Adrenal gland (tissue), 9 donors: ENCODE measurements at regions not wholly inside any gene's neighbourhood (a gene's known extent, or its start where the extent isn't known, plus 50 kb on each side); places are given as distances from the start of the nearest gene placed in this dataset.
A peak's percentile ranks its signal among the peaks of the same experiment; 100 is the strongest.

ENCODE experiments used
- DNase-seq, 7 donors: peaks; one replicate each; pipeline ENCODE4 v3.0.0-alpha.2; 2019 to 2020
- H3K27ac ChIP-seq, 5 donors: fragments of 200-600 bp; sonication (generic) in 4 of 5; 1 replicate in 3 of 5; 2 replicates in 2 of 5; pipeline versions ENCODE4 v1.5.1 to v1.8.0; 2016 to 2020; ENCODE audit warnings: mild to moderate bottlenecking in 1 of 5
- H3K27me3 ChIP-seq: fragments of 200-600 bp; 2 replicates; pipeline ENCODE4 v1.8.0; 2021
- H3K36me3 ChIP-seq, 2 donors: fragments of 200-600 bp; replicated peaks in 1 of 2; 1 replicate in 1 of 2; 2 replicates in 1 of 2; pipeline versions ENCODE4 v1.5.1 to v1.8.0; 2018 to 2022
- H3K4me1 ChIP-seq, 2 donors: fragments of 200-600 bp; replicated peaks in 1 of 2; 1 replicate in 1 of 2; 2 replicates in 1 of 2; pipeline versions ENCODE4 v1.5.1 to v1.8.0; 2018 to 2021
- H3K4me3 ChIP-seq, 4 donors: fragments of 200-600 bp; sonication (generic) in 3 of 4; one replicate each; pipeline ENCODE4 v1.5.1; 2016 to 2018
- H3K9me3 ChIP-seq, 3 donors: fragments of 200-600 bp; sonication (generic) in 1 of 3; replicated peaks in 1 of 3; 1 replicate in 2 of 3; 2 replicates in 1 of 3; pipeline versions ENCODE4 v1.5.1 to v1.8.0; 2016 to 2021
- CTCF ChIP-seq, 6 experiments: fragments of 450-650 bp in 4 of 6; fragments of 200-600 bp in 2 of 6; sonication (generic) in 1 of 6; IDR thresholded peaks; 1 replicate in 5 of 6; 2 replicates in 1 of 6; pipeline versions ENCODE4 v1.5.1 to v1.8.0; 2016 to 2021; ENCODE audit warnings: antibody characterized with exemption in 6 of 6, mild to moderate bottlenecking in 2 of 6, moderate library complexity in 1 of 6
- POLR2A ChIP-seq, 2 donors: fragments of 450-650 bp; IDR thresholded peaks; one replicate each; pipeline ENCODE4 v1.6.1; 2017; ENCODE audit warnings: antibody characterized with exemption in 2 of 2, mild to moderate bottlenecking in 2 of 2, moderate library complexity in 1 of 2
- WGBS, 4 donors: extraction: QIAGEN DNeasy Blood & Tissue Kit in 2 of 4; methylation state at CpG; one replicate each; pipeline versions ENCODE4 v1.1.5 to v1.1.7; 2013 to 2017; 5-methylcytosine and 5-hydroxymethylcytosine counted together
- intact Hi-C, 2 donors: fragments of 100-400 bp; cut with DNase I; formaldehyde crosslinking; loops; one replicate each; pipeline versions ENCODE4 v1.14.1 to v1.15.0; 2022 to 2023
- donor health status: healthy with polysubstance abuse.
- donor health status: Bipolar disorder and iron deficiency.
- donor health status: DM: yes; HTN: yes; CAD: no.
- donor health status: DM: no; HTN: no; CAD: no.
- donor health status: DM: no; HTN: no; CAD: no.

DNA sequence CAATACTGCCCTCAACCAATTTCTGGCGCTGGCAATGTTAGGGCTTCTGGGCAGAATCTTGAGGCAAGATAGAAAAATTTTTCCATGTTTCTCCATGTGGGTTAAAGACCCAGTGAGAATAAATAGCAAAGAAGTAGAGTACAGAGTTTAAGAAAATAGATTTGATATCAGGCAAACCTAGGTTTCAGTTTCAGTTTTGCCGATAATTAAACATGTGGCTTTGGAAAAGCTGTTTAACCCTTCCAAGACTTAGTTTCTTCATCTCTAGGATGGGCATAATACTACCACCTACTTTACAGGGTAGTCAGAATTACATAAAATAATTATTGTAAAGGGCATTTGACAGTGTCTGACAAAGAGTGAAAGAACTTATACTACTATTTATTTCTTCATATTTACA, 360.4 kb downstream of the PCNX1 start:
- Histone ChIP-seq H3K36me3 (no peaks in the 10 kb centered on the region), H3K27me3 (no peaks in the 10 kb centered on the region), H3K4me1 (no peaks in the 10 kb centered on the region), H3K4me3 (peak overlapping the region in 1 of 4 donors; percentile 34), H3K9me3 (no peaks in the 10 kb centered on the region), H3K27ac (no peak overlapping the region)
- TF ChIP-seq POLR2A (IDR thresholded peaks at IDR 0.05) (no peak), CTCF (IDR thresholded peaks at IDR 0.05) (no peak)
- DNase-seq: no peak
- WGBS, 4 donors: 33 to 46% (median 36%) methylated on average over 2 of the region's 2 CpGs
- intact Hi-C loops: no loop called here

DNA sequence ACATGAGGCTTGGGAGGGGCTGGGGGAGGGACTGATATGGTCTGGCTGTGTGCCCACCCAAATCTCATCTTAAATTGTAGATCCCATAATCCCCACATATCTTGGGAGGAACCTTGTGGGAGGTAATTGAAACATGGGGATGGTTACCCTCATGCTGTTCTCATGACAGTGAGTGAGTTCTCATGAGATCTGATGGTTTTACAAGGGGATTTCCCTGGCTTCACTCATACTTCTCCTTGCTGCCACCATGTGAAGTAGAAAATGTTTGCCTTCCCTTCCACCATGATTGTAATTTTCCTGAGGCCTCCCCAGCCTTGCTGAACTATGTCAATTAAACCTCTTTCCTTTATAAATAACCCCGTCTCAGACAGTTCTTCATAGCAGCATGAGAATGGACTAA, 362.9 kb downstream of the PCNX1 start:
- Histone ChIP-seq H3K4me1 (no peaks in the 10 kb centered on the region), H3K27ac (no peak overlapping the region), H3K27me3 (no peaks in the 10 kb centered on the region), H3K36me3 (no peaks in the 10 kb centered on the region), H3K4me3 (no peak overlapping the region), H3K9me3 (no peaks in the 10 kb centered on the region)
- TF ChIP-seq CTCF (IDR thresholded peaks at IDR 0.05) (no peak), POLR2A (IDR thresholded peaks at IDR 0.05) (no peak)
- no peak for DNase-seq
- 84 to 96% (median 89%) methylated on average over 1 of the region's 1 CpG for WGBS, 4 donors
- intact Hi-C loops: no loop called here

DNA sequence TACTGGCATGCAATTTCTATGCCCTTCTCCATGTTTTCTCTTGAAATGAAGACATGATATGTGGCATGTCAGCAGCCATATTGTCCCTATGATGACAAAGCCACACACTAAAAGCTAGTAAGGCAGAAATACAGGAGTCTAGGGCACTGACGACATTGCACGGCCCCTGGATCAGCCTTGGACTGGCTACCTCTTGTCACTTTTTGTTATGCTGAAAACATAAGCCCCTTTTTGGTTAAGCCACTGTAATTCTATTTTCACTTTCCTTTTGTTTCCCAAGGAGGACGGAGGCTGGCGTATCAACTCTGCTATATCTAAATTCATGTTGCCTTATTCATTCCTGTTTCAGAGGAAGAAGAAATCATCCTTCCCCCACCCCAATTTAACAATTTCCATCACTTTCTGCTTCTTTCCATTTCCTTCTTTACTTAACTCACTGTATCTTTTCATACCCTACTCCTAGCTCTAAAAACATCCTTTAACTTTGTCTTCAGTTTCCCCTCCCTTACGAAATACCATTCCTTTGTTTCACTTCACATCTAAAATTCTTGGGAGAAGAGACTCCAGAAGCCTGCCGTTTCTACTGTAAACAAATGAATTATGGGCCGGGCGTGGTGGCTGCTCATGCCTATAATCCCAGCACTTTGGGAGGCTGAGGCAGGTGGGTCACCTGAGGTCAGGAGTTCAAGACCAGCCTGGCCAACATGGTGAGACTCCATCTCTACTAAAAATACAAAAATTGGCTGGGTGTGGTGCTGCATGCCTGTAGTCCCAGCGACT, 364.1 kb downstream of the PCNX1 start:
- WGBS, 4 donors: 88 to 90% (median 89%) methylated on average over 9 of the region's 9 CpGs
- no peak for DNase-seq

GRCh38 chr14:71273366-71273765, 366.1 kb downstream of the PCNX1 start:
- TF ChIP-seq CTCF (IDR thresholded peaks at IDR 0.05) (no peak), POLR2A (IDR thresholded peaks at IDR 0.05) (no peak)
- no peaks in the 10 kb centered on the region for H3K27me3 ChIP-seq
- H3K9me3 ChIP-seq: no peaks in the 10 kb centered on the region
- intact Hi-C loops: no loop called here
- DNase-seq: no peak
- no peak overlapping the region for H3K4me3 ChIP-seq
- no peak overlapping the region for H3K27ac ChIP-seq
- WGBS, 4 donors: 71 to 93% (median 79%) methylated on average over 2 of the region's 2 CpGs
- H3K36me3 ChIP-seq: no peaks in the 10 kb centered on the region
- H3K4me1 ChIP-seq: no peaks in the 10 kb centered on the region

More for the DNA sequence above, 364.1 kb downstream of the PCNX1 start:
- intact Hi-C loops: no loop called here
- Histone ChIP-seq H3K27me3 (no peaks in the 10 kb centered on the region), H3K4me1 (no peaks in the 10 kb centered on the region), H3K4me3 (no peak overlapping the region), H3K36me3 (no peaks in the 10 kb centered on the region), H3K9me3 (no peaks in the 10 kb centered on the region), H3K27ac (no peak overlapping the region)
- no peak for TF ChIP-seq POLR2A (IDR thresholded peaks at IDR 0.05)
- no peak for TF ChIP-seq CTCF (IDR thresholded peaks at IDR 0.05)
